ENCODE measurements at regions not wholly inside any gene's neighbourhood (a gene's known extent, or its start where the extent isn't known, plus 50 kb on each side); places are given as distances from the start of the nearest gene placed in this dataset.

- DNase-seq, result no peak
These were observed 97.7 kb downstream of the CD47 start for GRCh38 chr3:107992976-107993684.

- DNase-seq, result no peak
These were observed 99.9 kb downstream of the CD47 start for GRCh38 chr3:107990926-107991325.

GRCh38 chr3:107990433-107990832 lies 100.4 kb downstream of the CD47 start:
- no peak for DNase-seq

GRCh38 chr3:107989661-107990060 lies 101.2 kb downstream of the CD47 start:
- DNase-seq, result no peak

GRCh38 chr3:107988460-107989175 lies 102.2 kb downstream of the CD47 start:
- DNase-seq, result no peak

- no peak for DNase-seq
These were observed 103.5 kb downstream of the CD47 start for GRCh38 chr3:107987036-107987939.

GRCh38 chr3:107986505-107986904 lies 104.3 kb downstream of the CD47 start:
- DNase-seq, result no peak

- no peak for DNase-seq
These were observed 105.3 kb downstream of the CD47 start for GRCh38 chr3:107985496-107985895.

GRCh38 chr3:107983247-107983646 lies 107.6 kb downstream of the CD47 start:
- no peak for DNase-seq

GRCh38 chr3:107982165-107982564 lies 108.7 kb downstream of the CD47 start:
- no peak for DNase-seq

GRCh38 chr3:107981471-107982111 lies 109.2 kb downstream of the CD47 start:
- no peak for DNase-seq

- no peak for DNase-seq
These were observed 111.3 kb downstream of the CD47 start for GRCh38 chr3:107979538-107979937.

GRCh38 chr3:107978131-107979055 lies 112.4 kb downstream of the CD47 start:
- peak; percentile 17 for DNase-seq

GRCh38 chr3:107977221-107978130 lies 113.4 kb downstream of the CD47 start:
- DNase-seq, result no peak

- no peak for DNase-seq
These were observed 114.5 kb downstream of the CD47 start for GRCh38 chr3:107976202-107976800.

GRCh38 chr3:107975529-107976201 lies 115.2 kb downstream of the CD47 start:
- DNase-seq, result peak; percentile 10

GRCh38 chr3:107973961-107974360 lies 116.9 kb downstream of the CD47 start:
- no peak for DNase-seq

GRCh38 chr3:107973152-107973551 lies 117.7 kb downstream of the CD47 start:
- no peak for DNase-seq

GRCh38 chr3:107970993-107971580 lies 119.7 kb downstream of the CD47 start:
- DNase-seq, result no peak
